Smooth muscle cell (in vitro differentiated cells): ENCODE measurements at regions not wholly inside any gene's neighbourhood (a gene's known extent, or its start where the extent isn't known, plus 50 kb on each side); places are given as distances from the start of the nearest gene placed in this dataset.

Experiments
- DNase-seq: peaks from one replicate; lab custom pipeline; 2025; ENCODE audit not compliant: unreplicated experiment; lab: John Stamatoyannopoulos, UW
- H2AFZ ChIP-seq: fragments of 200-600 bp; sonication (generic); 2 replicates; pipeline ENCODE4 v1.6.0; 2016; ENCODE audit warnings: antibody characterized with exemption, low read depth, mild to moderate bottlenecking
- H3F3A ChIP-seq: fragments of 200-600 bp; sonication (generic); 2 replicates; pipeline ENCODE4 v1.6.0; 2017; ENCODE audit warnings: antibody characterized with exemption, low read depth
- H3K27ac ChIP-seq: fragments of 200-600 bp; sonication (generic); 2 replicates; pipeline ENCODE4 v1.5.1; 2016; ENCODE audit warnings: low read depth, mild to moderate bottlenecking
- H3K27me3 ChIP-seq: fragments of 200-600 bp; sonication (generic); 2 replicates; pipeline ENCODE4 v1.6.1; 2016; ENCODE audit warnings: low read depth, mild to moderate bottlenecking
- H3K36me3 ChIP-seq: fragments of 200-600 bp; sonication (generic); 2 replicates; pipeline ENCODE4 v1.5.1; 2016; ENCODE audit warnings: low read depth
- H3K4me1 ChIP-seq: fragments of 200-600 bp; sonication (generic); 2 replicates; pipeline ENCODE4 v1.5.1; 2016; ENCODE audit warnings: low read depth
- H3K4me2 ChIP-seq: fragments of 200-600 bp; sonication (generic); 2 replicates; pipeline ENCODE4 v1.6.0; 2016; ENCODE audit warnings: mild to moderate bottlenecking
- H3K4me3 ChIP-seq: fragments of 200-600 bp; sonication (generic); 2 replicates; pipeline ENCODE4 v1.5.1; 2016; ENCODE audit warnings: mild to moderate bottlenecking
- H3K79me2 ChIP-seq: fragments of 200-600 bp; sonication (generic); 2 replicates; pipeline ENCODE4 v1.6.0; 2016; ENCODE audit warnings: low read depth, mild to moderate bottlenecking
- H3K9ac ChIP-seq: fragments of 200-600 bp; sonication (generic); 2 replicates; pipeline ENCODE4 v1.6.0; 2016; ENCODE audit warnings: low read depth
- H3K9me3 ChIP-seq: fragments of 200-600 bp; sonication (generic); replicated peaks from 2 replicates; pipeline ENCODE4 v1.5.1; 2016; ENCODE audit warnings: low read depth
- H4K20me1 ChIP-seq: fragments of 200-600 bp; sonication (generic); 2 replicates; pipeline ENCODE4 v1.6.0; 2016; ENCODE audit warnings: low read depth
- WGBS: methylation state at CpG from one replicate; pipeline ENCODE4 v1.1.7; 2016; ENCODE audit warnings: low lambda C conversion rate; 5-methylcytosine and 5-hydroxymethylcytosine counted together
- TF ChIP-seq, protein P1 (sequence below): fragments of 200-600 bp; sonication (generic); IDR thresholded peaks from 2 replicates; pipeline ENCODE4 v1.5.1; 2017; ENCODE audit warnings: borderline replicate concordance, mild to moderate bottlenecking, antibody characterized with exemption; ENCODE audit not compliant: insufficient read depth, poor library complexity, severe bottlenecking

DNA sequence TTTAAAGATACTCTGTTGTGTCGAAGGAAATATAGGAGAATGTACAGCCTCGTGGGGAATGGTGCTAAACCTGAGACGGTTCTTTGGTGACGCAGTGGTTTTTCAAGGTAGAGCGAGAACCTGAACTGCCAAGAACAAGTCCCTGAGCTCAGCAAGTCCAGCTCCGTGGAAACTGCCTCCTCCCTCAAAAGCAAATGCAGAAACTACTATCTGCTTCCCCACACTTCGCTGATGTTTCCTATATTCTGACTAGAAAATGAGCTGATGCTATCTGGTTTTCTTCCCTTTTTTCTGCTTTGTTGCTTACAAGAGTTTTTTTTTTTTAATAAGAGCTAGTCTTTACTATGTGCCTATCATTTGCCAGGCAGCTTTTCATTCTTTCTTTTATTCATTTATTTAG is 85.3 kb upstream of the LY86 start:
- Histone ChIP-seq H3K27ac (no peak overlapping the region), H3F3A (no peaks in the 10 kb centered on the region), H3K9me3 (no peaks in the 10 kb centered on the region), H3K27me3 (peaks cover 19% of the 10 kb centered on the region), H3K36me3 (no peaks in the 10 kb centered on the region), H3K9ac (no peak overlapping the region), H3K79me2 (no peaks in the 10 kb centered on the region), H3K4me2 (no peak overlapping the region), H2AFZ (no peak overlapping the region), H3K4me3 (no peak overlapping the region), H3K4me1 (no peaks in the 10 kb centered on the region), H4K20me1 (no peaks in the 10 kb centered on the region)
- TF ChIP-seq, protein P1, sequence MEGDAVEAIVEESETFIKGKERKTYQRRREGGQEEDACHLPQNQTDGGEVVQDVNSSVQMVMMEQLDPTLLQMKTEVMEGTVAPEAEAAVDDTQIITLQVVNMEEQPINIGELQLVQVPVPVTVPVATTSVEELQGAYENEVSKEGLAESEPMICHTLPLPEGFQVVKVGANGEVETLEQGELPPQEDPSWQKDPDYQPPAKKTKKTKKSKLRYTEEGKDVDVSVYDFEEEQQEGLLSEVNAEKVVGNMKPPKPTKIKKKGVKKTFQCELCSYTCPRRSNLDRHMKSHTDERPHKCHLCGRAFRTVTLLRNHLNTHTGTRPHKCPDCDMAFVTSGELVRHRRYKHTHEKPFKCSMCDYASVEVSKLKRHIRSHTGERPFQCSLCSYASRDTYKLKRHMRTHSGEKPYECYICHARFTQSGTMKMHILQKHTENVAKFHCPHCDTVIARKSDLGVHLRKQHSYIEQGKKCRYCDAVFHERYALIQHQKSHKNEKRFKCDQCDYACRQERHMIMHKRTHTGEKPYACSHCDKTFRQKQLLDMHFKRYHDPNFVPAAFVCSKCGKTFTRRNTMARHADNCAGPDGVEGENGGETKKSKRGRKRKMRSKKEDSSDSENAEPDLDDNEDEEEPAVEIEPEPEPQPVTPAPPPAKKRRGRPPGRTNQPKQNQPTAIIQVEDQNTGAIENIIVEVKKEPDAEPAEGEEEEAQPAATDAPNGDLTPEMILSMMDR = no peak
- WGBS = 83% methylated on average over 7 of the region's 7 CpGs
- DNase-seq = no peak

GRCh38 chr6:6505111-6505510 is 83.4 kb upstream of the LY86 start:
- H3K9me3 ChIP-seq = no peaks in the 10 kb centered on the region
- DNase-seq = no peak
- no peak overlapping the region for H3K4me2 ChIP-seq
- H3K27me3 ChIP-seq = peaks cover 15% of the 10 kb centered on the region
- no peak overlapping the region for H2AFZ ChIP-seq
- H3K4me1 ChIP-seq = no peaks in the 10 kb centered on the region
- H4K20me1 ChIP-seq = no peaks in the 10 kb centered on the region
- no peaks in the 10 kb centered on the region for H3K79me2 ChIP-seq
- 76% methylated on average over 3 of the region's 3 CpGs for WGBS
- no peak overlapping the region for H3K9ac ChIP-seq
- TF ChIP-seq, protein P1 = no peak
- no peak overlapping the region for H3K4me3 ChIP-seq
- H3K36me3 ChIP-seq = no peaks in the 10 kb centered on the region
- H3F3A ChIP-seq = no peaks in the 10 kb centered on the region
- no peak overlapping the region for H3K27ac ChIP-seq

DNA sequence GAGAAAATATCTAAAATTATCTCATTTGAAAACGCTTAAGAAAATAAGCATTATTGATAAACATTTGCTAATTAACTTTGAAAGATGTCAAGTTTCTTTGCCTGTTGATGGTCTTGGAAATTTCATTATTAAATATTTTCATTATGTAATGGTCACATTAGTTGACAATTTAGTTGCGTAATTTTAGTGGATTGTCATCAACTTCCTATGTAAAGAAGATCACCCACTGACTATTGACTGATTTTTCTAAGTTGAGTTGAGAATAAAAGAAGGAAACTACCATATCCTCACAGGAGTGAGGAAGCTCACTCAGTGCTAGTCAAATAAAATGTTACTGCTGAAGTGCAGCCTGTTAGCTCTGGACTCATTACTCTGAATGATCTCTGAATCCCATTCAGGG is 79.9 kb upstream of the LY86 start:
- no peaks in the 10 kb centered on the region for H4K20me1 ChIP-seq
- H3K27me3 ChIP-seq = peaks cover 13% of the 10 kb centered on the region
- no peak overlapping the region for H3K4me2 ChIP-seq
- no peak for DNase-seq
- H3K9me3 ChIP-seq = no peaks in the 10 kb centered on the region
- no peaks in the 10 kb centered on the region for H3F3A ChIP-seq
- no peaks in the 10 kb centered on the region for H3K36me3 ChIP-seq
- 91% methylated on average over 2 of the region's 2 CpGs for WGBS
- H2AFZ ChIP-seq = no peak overlapping the region
- H3K9ac ChIP-seq = no peak overlapping the region
- no peak overlapping the region for H3K27ac ChIP-seq
- H3K79me2 ChIP-seq = no peaks in the 10 kb centered on the region
- no peaks in the 10 kb centered on the region for H3K4me1 ChIP-seq
- H3K4me3 ChIP-seq = no peak overlapping the region
- TF ChIP-seq, protein P1 = no peak

GRCh38 chr6:6509284-6509683 is 79.2 kb upstream of the LY86 start:
- Histone ChIP-seq H3K9me3 (no peaks in the 10 kb centered on the region), H3F3A (no peaks in the 10 kb centered on the region), H3K4me2 (no peak overlapping the region), H3K27me3 (peaks cover 9% of the 10 kb centered on the region), H3K4me1 (no peaks in the 10 kb centered on the region), H3K4me3 (no peak overlapping the region), H2AFZ (no peak overlapping the region), H4K20me1 (no peaks in the 10 kb centered on the region), H3K36me3 (no peaks in the 10 kb centered on the region), H3K9ac (no peak overlapping the region), H3K27ac (no peak overlapping the region), H3K79me2 (no peaks in the 10 kb centered on the region)
- DNase-seq = no peak
- WGBS = 95% methylated on average over 4 of the region's 4 CpGs
- TF ChIP-seq, protein P1 = no peak
